H1 (cell line): ENCODE measurements at regions not wholly inside any gene's neighbourhood (a gene's known extent, or its start where the extent isn't known, plus 50 kb on each side); places are given as distances from the start of the nearest gene placed in this dataset.

Source experiments
- CTCF ChIA-PET: fragments of 300-600 bp; sonication (Branson Sonifier 250); formaldehyde crosslinking; loops from one replicate; lab custom pipeline; 2021; ENCODE audit not compliant: partially characterized antibody; lab: Charles Lee
- POLR2A ChIA-PET: fragments of 300-600 bp; sonication (Branson Sonifier 250); formaldehyde crosslinking; loops from one replicate; lab custom pipeline; 2021; ENCODE audit warnings: inconsistent platforms; ENCODE audit not compliant: partially characterized antibody; lab: Charles Lee
- DNase-seq, 2 experiments: peaks; one replicate each; pipeline versions ENCODE4 v3.0.0 to v3.0.0-alpha.2; 2010 to 2022; ENCODE audit warnings: low spot score in 2 of 2, low read depth in 1 of 2, mixed read lengths in 1 of 2
- FAIRE-seq: peaks from 2 replicates; lab custom pipeline; 2011; peaks lifted over from hg19 to GRCh38; lab: Jason Lieb, UNC
- H2AFZ ChIP-seq: 2 replicates; pipeline ENCODE4 v1.8.1; 2012; ENCODE audit warnings: low read length, inconsistent platforms
- H2AK5ac ChIP-seq: 2 replicates; pipeline ENCODE4 v1.6.1; 2013; ENCODE audit warnings: low read depth, low read length
- H2BK120ac ChIP-seq: replicated peaks from 2 replicates; pipeline ENCODE3; 2013; ENCODE audit warnings: low read depth, low read length, inconsistent platforms
- H2BK12ac ChIP-seq: 2 replicates; pipeline ENCODE4 v1.6.1; 2013; ENCODE audit warnings: low read depth, low read length
- H2BK15ac ChIP-seq: 2 replicates; pipeline ENCODE4 v1.6.1; 2013; ENCODE audit warnings: low read length
- H2BK20ac ChIP-seq: 2 replicates; pipeline ENCODE4 v1.6.1; 2013; ENCODE audit warnings: low read length
- H2BK5ac ChIP-seq: 2 replicates; pipeline ENCODE4 v1.6.1; 2013; ENCODE audit warnings: low read depth, low read length
- H3K14ac ChIP-seq: 2 replicates; pipeline ENCODE4 v1.6.1; 2013; ENCODE audit warnings: inconsistent platforms; ENCODE audit not compliant: insufficient read length
- H3K18ac ChIP-seq: 2 replicates; pipeline ENCODE4 v1.6.1; 2013; ENCODE audit warnings: low read length; ENCODE audit errors: extremely low read depth
- H3K23ac ChIP-seq: 2 replicates; pipeline ENCODE4 v1.6.1; 2013; ENCODE audit warnings: inconsistent platforms; ENCODE audit not compliant: insufficient read length
- H3K23me2 ChIP-seq: 2 replicates; pipeline ENCODE4 v1.6.1; 2013; ENCODE audit warnings: low read depth, low read length
- H3K27ac ChIP-seq: 2 replicates; pipeline ENCODE4 v1.6.1; 2011; ENCODE audit warnings: low read depth, low read length, inconsistent platforms
- H3K27me3 ChIP-seq, 4 experiments: replicated peaks in 1 of 4; 1 replicate in 1 of 4; 2 replicates in 3 of 4; pipeline versions ENCODE4 v1.6.1 to v1.8.1; 2011 to 2013; ENCODE audit warnings: low read length in 3 of 4, mild to moderate bottlenecking in 3 of 4, inconsistent platforms in 2 of 4, mixed read lengths in 2 of 4, moderate library complexity in 1 of 4; ENCODE audit not compliant: control insufficient read depth in 3 of 4, insufficient read depth in 3 of 4; ENCODE audit errors: extremely low read depth in 1 of 4
- H3K36me3 ChIP-seq, 4 experiments: 2 replicates each; pipeline versions ENCODE4 v1.6.1 to v1.8.1; 2011 to 2013; ENCODE audit warnings: mild to moderate bottlenecking in 4 of 4, low read length in 3 of 4, moderate library complexity in 2 of 4, control low read depth in 1 of 4, inconsistent platforms in 1 of 4; ENCODE audit not compliant: insufficient read depth in 4 of 4, control insufficient read depth in 2 of 4
- H3K4ac ChIP-seq: replicated peaks from 2 replicates; pipeline ENCODE3; 2013; ENCODE audit warnings: low read length, low read depth, mixed read lengths, inconsistent platforms; ENCODE audit not compliant: insufficient read length
- H3K4me1 ChIP-seq, 4 experiments: replicated peaks in 1 of 4; 1 replicate in 1 of 4; 2 replicates in 3 of 4; pipeline versions ENCODE4 v1.6.1 to v1.8.1; 2011 to 2013; ENCODE audit warnings: low read length in 3 of 4, inconsistent platforms in 2 of 4, mixed read lengths in 1 of 4; ENCODE audit not compliant: insufficient read depth in 4 of 4, control insufficient read depth in 3 of 4
- H3K4me2 ChIP-seq, 2 experiments: 2 replicates each; pipeline versions ENCODE4 v1.6.1 to v1.8.1; 2011 to 2013; ENCODE audit warnings: low read depth in 2 of 2, low read length in 2 of 2, control low read depth in 1 of 2, inconsistent platforms in 1 of 2, mild to moderate bottlenecking in 1 of 2; ENCODE audit not compliant: insufficient read depth in 1 of 2
- H3K4me3 ChIP-seq, 4 experiments: fragments of 200-600, 300-600 bp in 1 of 4; sonication (generic), shearing (Covaris generic), sonication (Bioruptor Twin) in 1 of 4; 2 replicates each; pipeline versions ENCODE4 v1.5.1 to v1.8.1; 2011 to 2016; ENCODE audit warnings: low read length in 4 of 4, low read depth in 3 of 4, control low read depth in 2 of 4, inconsistent platforms in 2 of 4, mild to moderate bottlenecking in 2 of 4, mixed read lengths in 1 of 4, moderate library complexity in 1 of 4; ENCODE audit not compliant: insufficient read depth in 2 of 4; ENCODE audit errors: extremely low read depth in 1 of 4
- H3K56ac ChIP-seq: replicated peaks from 2 replicates; pipeline ENCODE3; 2013; ENCODE audit warnings: low read depth, mild to moderate bottlenecking, mixed read lengths, low read length, inconsistent platforms; ENCODE audit not compliant: insufficient read length
- H3K79me1 ChIP-seq: 2 replicates; pipeline ENCODE4 v1.6.1; 2013; ENCODE audit warnings: low read depth, low read length, control low read depth
- H3K79me2 ChIP-seq, 2 experiments: 2 replicates each; pipeline versions ENCODE4 v1.6.1 to v1.8.1; 2012 to 2013; ENCODE audit warnings: low read length in 2 of 2, mild to moderate bottlenecking in 2 of 2, inconsistent platforms in 1 of 2; ENCODE audit not compliant: insufficient read depth in 2 of 2, control insufficient read depth in 1 of 2
- H3K9ac ChIP-seq, 4 experiments: replicated peaks in 1 of 4; 1 replicate in 1 of 4; 2 replicates in 3 of 4; pipeline versions ENCODE4 v1.6.1 to v1.8.1; 2011 to 2013; ENCODE audit warnings: low read depth in 3 of 4, low read length in 3 of 4, control low read depth in 2 of 4, mild to moderate bottlenecking in 2 of 4, moderate library complexity in 2 of 4, inconsistent platforms in 1 of 4; ENCODE audit errors: extremely low read depth in 1 of 4
- H3K9me3 ChIP-seq, 2 experiments: 2 replicates each; pipeline versions ENCODE4 v1.6.1 to v1.8.1; 2012 to 2013; ENCODE audit warnings: mild to moderate bottlenecking in 2 of 2, moderate library complexity in 2 of 2, control low read depth in 1 of 2, inconsistent platforms in 1 of 2, low read depth in 1 of 2, low read length in 1 of 2, mixed read lengths in 1 of 2; ENCODE audit not compliant: insufficient read depth in 2 of 2
- H4K20me1 ChIP-seq, 2 experiments: replicated peaks in 1 of 2; 2 replicates each; pipeline versions ENCODE3 to v1.8.1; 2011 to 2013; ENCODE audit warnings: inconsistent platforms in 2 of 2, low read length in 2 of 2, mild to moderate bottlenecking in 1 of 2; ENCODE audit not compliant: insufficient read depth in 2 of 2, control insufficient read depth in 1 of 2
- H4K5ac ChIP-seq: 2 replicates; pipeline ENCODE4 v1.6.1; 2013; ENCODE audit warnings: low read length, low read depth, mixed read lengths, inconsistent platforms; ENCODE audit not compliant: insufficient read length
- H4K8ac ChIP-seq: 2 replicates; pipeline ENCODE4 v1.8.0; 2013; ENCODE audit warnings: mild to moderate bottlenecking, moderate library complexity, low read length, inconsistent platforms; ENCODE audit not compliant: insufficient read depth; ENCODE audit errors: extremely low read depth
- H4K91ac ChIP-seq: replicated peaks from 2 replicates; pipeline ENCODE3; 2013; ENCODE audit warnings: low read length, mixed read lengths, inconsistent platforms; ENCODE audit not compliant: insufficient read length
- KDM4A ChIP-seq: IDR thresholded peaks from one replicate; pipeline ENCODE4 v1.7.1; 2012; ENCODE audit warnings: low read depth, mild to moderate bottlenecking, moderate library complexity, low read length, inconsistent platforms; ENCODE audit not compliant: severe bottlenecking
- KDM5A ChIP-seq: fragments of 200-600 bp; IDR thresholded peaks from 2 replicates; pipeline ENCODE4 v1.7.1; 2012; ENCODE audit warnings: mild to moderate bottlenecking, low read length, inconsistent platforms, mixed read lengths
- PHF8 ChIP-seq: fragments of 200-600 bp; sonication (generic); conservative IDR thresholded peaks from 2 replicates; pipeline ENCODE4 v1.7.1; 2012; ENCODE audit warnings: low read depth, mild to moderate bottlenecking, inconsistent platforms, low read length, moderate library complexity
- SUZ12 ChIP-seq: fragments of 200-600 bp; sonication (generic); IDR thresholded peaks from 2 replicates; pipeline ENCODE4 v1.6.1; 2012; ENCODE audit warnings: mild to moderate bottlenecking, inconsistent platforms, low read length, moderate library complexity, mixed read lengths
- TAF1 ChIP-seq: IDR thresholded peaks from 2 replicates; pipeline ENCODE4 v1.6.1; 2011; ENCODE audit warnings: mild to moderate bottlenecking, low read depth, low read length
- TCF12 ChIP-seq: IDR thresholded peaks from 2 replicates; pipeline ENCODE4 v1.6.1; 2011; ENCODE audit warnings: low read depth, mild to moderate bottlenecking, low read length
- USF2 ChIP-seq: IDR thresholded peaks from 2 replicates; pipeline ENCODE4 v1.6.1; 2011; ENCODE audit warnings: low read length, improper control_type of control experiment
- WGBS, 2 experiments: shearing (Covaris generic) in 1 of 2; methylation state at CpG; one replicate each; pipeline versions ENCODE4 v1.1.6 to v1.1.7; 2013 to 2015; ENCODE audit warnings: low lambda C conversion rate in 2 of 2, mixed read lengths in 2 of 2, inconsistent platforms in 1 of 2, low coverage in 1 of 2, missing lambda C conversion rate in 1 of 2; ENCODE audit not compliant: insufficient replicate concordance in 2 of 2, insufficient coverage in 1 of 2, insufficient read length in 1 of 2; ENCODE audit errors: extremely low coverage in 1 of 2, missing lambda C conversion rate in 1 of 2; 5-methylcytosine and 5-hydroxymethylcytosine counted together

GRCh38 chr16:86373276-86373901 is 136.9 kb upstream of the FOXF1 start:
- Histone ChIP-seq H3K27ac (no peak overlapping the region), H3K36me3 (no peaks in the 10 kb centered on the region), H2BK15ac (0 out of 2 replicates have a peak overlapping the region, but pooled peaks have one; percentile 61), H3K79me1 (no peaks in the 10 kb centered on the region), H3K23me2 (no peaks in the 10 kb centered on the region), H3K4me2 (no peak overlapping the region), H4K20me1 (no peaks in the 10 kb centered on the region), H3K9me3 (peaks cover 0 to 6% of the 10 kb centered on the region in 2 experiments; a peak in 1 of 4 replicates), H4K8ac (no peak overlapping the region; the same call in 1 of the 2 replicates), H2BK20ac (no peak overlapping the region), H3K4ac (no peak overlapping the region), H3K4me1 (peaks cover 0 to 6% (median 0%) of the 10 kb centered on the region in 4 experiments; a peak in 1 of 7 replicates), H3K23ac (no peak overlapping the region), H4K5ac (no peak overlapping the region), H3K27me3 (no peaks in the 10 kb centered on the region), H2BK5ac (no peak overlapping the region), H3K14ac (no peak overlapping the region), H3K18ac (no peak overlapping the region), H3K79me2 (no peaks in the 10 kb centered on the region), H2AK5ac (no peak overlapping the region), H2AFZ (no peak overlapping the region), H3K4me3 (no peak overlapping the region), H2BK120ac (no peak overlapping the region), H2BK12ac (no peak overlapping the region), H3K9ac (no peak overlapping the region), H4K91ac (no peak overlapping the region), H3K56ac (no peak overlapping the region)
- ChIA-PET CTCF (no interaction called here), POLR2A (no interaction called here)
- 87% methylated on average over 16 of the region's 16 CpGs; no CpG with 5 or more reads in 1 of the 2 experiments for whole genome bisulfite sequencing, 2 experiments
- FAIRE-seq (no peak), DNase-seq (no peak)
- no peak for TF ChIP-seq KDM5A
- no peak for TF ChIP-seq PHF8
- TF ChIP-seq USF2 = no peak
- no peak for TF ChIP-seq SUZ12
- TF ChIP-seq TAF1 = no peak
- TF ChIP-seq KDM4A = no peak
- no peak for TF ChIP-seq TCF12
